GM12878 (cell line): ENCODE measurements at regions not wholly inside any gene's neighbourhood (a gene's known extent, or its start where the extent isn't known, plus 50 kb on each side); places are given as distances from the start of the nearest gene placed in this dataset.

Source experiments
- ATAC-seq: fragments of 200-7000 bp; cut with Tn5 transposase; 3 replicates; pipeline ENCODE4 v1.9.1; 2020; ENCODE audit warnings: mild to moderate bottlenecking, moderate library complexity
- BruUV-seq: library from RNA; stranded (reverse); fragments of 400-500 nt; replicated peaks from 2 replicates; lab custom pipeline; 2021; lab: Mats Ljungman, UMichigan
- CTCF ChIA-PET: fragments of 300-600 bp; sonication (Branson Sonifier 250); formaldehyde crosslinking; extraction: SDS; loops from one replicate; lab custom pipeline; 2021; ENCODE audit warnings: inconsistent platforms; lab: Yijun Ruan, JAX
- POLR2A ChIA-PET: fragments of 350-600 bp; formaldehyde crosslinking; extraction: SDS; loops from one replicate; lab custom pipeline; 2021; ENCODE audit warnings: inconsistent platforms; lab: Charles Lee
- RAD21 ChIA-PET: fragments of 300-600 bp; sonication (Branson Sonifier 250); formaldehyde crosslinking; loops from one replicate; lab custom pipeline; 2023; ENCODE audit warnings: antibody characterized with exemption; ENCODE audit not compliant: unreplicated experiment; lab: Charles Lee
- SMC1A ChIA-PET: fragments of 300-600 bp; sonication (Branson Sonifier 250); formaldehyde crosslinking; loops from one replicate; lab custom pipeline; 2023; ENCODE audit not compliant: unreplicated experiment, uncharacterized antibody; lab: Charles Lee
- DNase-seq: peaks from one replicate; pipeline ENCODE4 v3.0.0-alpha.2; 2011; ENCODE audit warnings: low read depth, low spot score
- FAIRE-seq: peaks from 3 replicates; lab custom pipeline; 2011; peaks lifted over from hg19 to GRCh38; lab: Jason Lieb, UNC
- H2AFZ ChIP-seq: 2 replicates; pipeline ENCODE4 v1.6.0; 2011; ENCODE audit warnings: low read depth, low read length, control low read depth; ENCODE audit not compliant: control insufficient read depth
- H3K27ac ChIP-seq: 2 replicates; pipeline ENCODE4 v1.5.1; 2011; ENCODE audit warnings: control low read depth; ENCODE audit not compliant: control insufficient read depth, insufficient read depth
- H3K27me3 ChIP-seq, 2 experiments: replicated peaks in 1 of 2; 2 replicates each; pipeline versions ENCODE4 v1.6.0 to v1.6.1; 2011; ENCODE audit warnings: low read length in 1 of 2; ENCODE audit not compliant: control insufficient read depth in 2 of 2, insufficient read depth in 2 of 2
- H3K36me3 ChIP-seq, 2 experiments: 2 replicates each; pipeline ENCODE4 v1.5.1; 2011; ENCODE audit warnings: low read length in 1 of 2; ENCODE audit not compliant: control insufficient read depth in 2 of 2, insufficient read depth in 2 of 2
- H3K4me1 ChIP-seq: 2 replicates; pipeline ENCODE4 v1.6.1; 2011; ENCODE audit warnings: mild to moderate bottlenecking, low read length, moderate library complexity, mixed read lengths; ENCODE audit not compliant: control insufficient read depth, insufficient read depth
- H3K4me2 ChIP-seq: 2 replicates; pipeline ENCODE4 v1.6.0; 2011; ENCODE audit warnings: control low read depth; ENCODE audit not compliant: control insufficient read depth, insufficient read depth
- H3K4me3 ChIP-seq: fragments of 200-600 bp; sonication (generic); 2 replicates; pipeline ENCODE4 v1.5.1; 2016
- H3K79me2 ChIP-seq: 2 replicates; pipeline ENCODE4 v1.6.0; 2011; ENCODE audit warnings: low read length; ENCODE audit not compliant: control insufficient read depth, insufficient read depth
- H3K9ac ChIP-seq: 2 replicates; pipeline ENCODE4 v1.8.0; 2011; ENCODE audit warnings: low read length, control low read depth, mixed read lengths; ENCODE audit not compliant: control insufficient read depth, insufficient read depth
- H3K9me3 ChIP-seq: replicated peaks from 3 replicates; pipeline ENCODE4 v1.5.1; 2011; ENCODE audit warnings: mild to moderate bottlenecking, low read length; ENCODE audit not compliant: control insufficient read depth, insufficient read depth
- H4K20me1 ChIP-seq: 2 replicates; pipeline ENCODE4 v1.6.0; 2011; ENCODE audit not compliant: control insufficient read depth, insufficient read depth
- GATAD2B ChIP-seq: fragments of 450-650 bp; conservative IDR thresholded peaks from 2 replicates; pipeline ENCODE4 v1.6.1; 2017; ENCODE audit warnings: low read depth, mild to moderate bottlenecking, moderate library complexity
- JUNB ChIP-seq: IDR thresholded peaks from 2 replicates; pipeline ENCODE4 v1.6.1; 2016; ENCODE audit warnings: antibody characterized with exemption, mild to moderate bottlenecking
- MEF2A ChIP-seq: IDR thresholded peaks from 2 replicates; pipeline ENCODE4 v1.6.1; 2011; ENCODE audit warnings: low read depth, mild to moderate bottlenecking, low read length, moderate library complexity; ENCODE audit not compliant: insufficient read depth
- MTA2 ChIP-seq: fragments of 450-650 bp; IDR thresholded peaks from 2 replicates; pipeline ENCODE4 v1.6.1; 2016; ENCODE audit warnings: low read depth, mild to moderate bottlenecking, moderate library complexity
- NFIC ChIP-seq: IDR thresholded peaks from 2 replicates; pipeline ENCODE4 v1.6.1; 2012; ENCODE audit warnings: low read depth, mild to moderate bottlenecking, inconsistent platforms, low read length, moderate library complexity
- NFYB ChIP-seq: IDR thresholded peaks from 2 replicates; pipeline ENCODE4 v1.6.1; 2011; ENCODE audit warnings: low read depth, mild to moderate bottlenecking, low read length, improper control_type of control experiment, moderate library complexity; ENCODE audit not compliant: insufficient read depth
- RCOR1 ChIP-seq: conservative IDR thresholded peaks from 2 replicates; pipeline ENCODE4 v1.6.1; 2012; ENCODE audit warnings: low read depth, low read length, improper control_type of control experiment
- SIN3A ChIP-seq: IDR thresholded peaks from 2 replicates; pipeline ENCODE4 v1.6.1; 2012; ENCODE audit warnings: low read depth, low read length, improper control_type of control experiment
- SREBF1 ChIP-seq: IDR thresholded peaks from 2 replicates; pipeline ENCODE4 v1.6.1; 2012; ENCODE audit warnings: mild to moderate bottlenecking, low read length
- SUPT20H ChIP-seq: IDR thresholded peaks from 2 replicates; pipeline ENCODE4 v1.6.1; 2011; ENCODE audit warnings: low read depth, mild to moderate bottlenecking, low read length, moderate library complexity, borderline replicate concordance; ENCODE audit not compliant: control insufficient read depth
- TARDBP ChIP-seq: IDR thresholded peaks from 2 replicates; pipeline ENCODE4 v1.6.1; 2016; ENCODE audit warnings: borderline replicate concordance
- TCF3 ChIP-seq: IDR thresholded peaks from 2 replicates; pipeline ENCODE4 v1.6.1; 2012; ENCODE audit warnings: low read depth, mild to moderate bottlenecking, low read length, borderline replicate concordance; ENCODE audit not compliant: insufficient read depth
- ZNF274 ChIP-seq: IDR thresholded peaks from one replicate; pipeline ENCODE4 v1.8.0; 2011; ENCODE audit not compliant: insufficient read length, insufficient read depth
- whole genome bisulfite sequencing: methylation state at CpG from one replicate; pipeline ENCODE4 v1.1.6; 2016; ENCODE audit warnings: low lambda C conversion rate; ENCODE audit not compliant: insufficient replicate concordance, insufficient coverage; ENCODE audit errors: missing lambda C conversion rate; 5-methylcytosine and 5-hydroxymethylcytosine counted together
- in situ Hi-C: fragments of 300-500 bp; cut with MboI; formaldehyde crosslinking; loops from 9 replicates; pipeline ENCODE4 v1.14.3; 2018; ENCODE audit warnings: mixed read lengths
- intact Hi-C: fragments of 100-400 bp; cut with micrococcal nuclease; formaldehyde crosslinking; loops from one replicate; pipeline ENCODE4 v1.14.2; 2022; ENCODE audit not compliant: unreplicated experiment
- TF ChIP-seq, protein P1 (sequence below): fragments of 450-650 bp; IDR thresholded peaks from 2 replicates; pipeline ENCODE4 v1.6.1; 2017; ENCODE audit warnings: borderline replicate concordance
- TF ChIP-seq, protein P2 (sequence below): IDR thresholded peaks from 2 replicates; pipeline ENCODE4 v1.6.1; 2012; ENCODE audit warnings: improper control_type of control experiment, low read depth, low read length; ENCODE audit not compliant: insufficient replicate concordance

- Histone ChIP-seq H3K36me3 (no peaks in the 10 kb centered on the region), H3K9me3 (no peaks in the 10 kb centered on the region; the same call in 2 of the 3 replicates), H3K9ac (no peak overlapping the region), H3K27ac (no peak overlapping the region), H2AFZ (no peak overlapping the region), H3K79me2 (no peaks in the 10 kb centered on the region; the same call in 1 of the 2 replicates), H3K4me2 (no peak overlapping the region), H4K20me1 (no peaks in the 10 kb centered on the region)
- ATAC-seq (no peak), DNase-seq (no peak), FAIRE-seq (no peak)
- CTCF ChIA-PET: interaction anchor here (0.6 to 1.8 kb wide), 2 partner anchors 13 to 79 kb away, joined by 3 to 5 read pairs; no protein-coding TSS in a partner anchor
- BruUV-seq: no TSS peak
- in situ Hi-C loops: no loop called here
- no peak for TF ChIP-seq SIN3A
- no peak for TF ChIP-seq GATAD2B
- no peak for TF ChIP-seq NFIC
- TF ChIP-seq, protein P1, sequence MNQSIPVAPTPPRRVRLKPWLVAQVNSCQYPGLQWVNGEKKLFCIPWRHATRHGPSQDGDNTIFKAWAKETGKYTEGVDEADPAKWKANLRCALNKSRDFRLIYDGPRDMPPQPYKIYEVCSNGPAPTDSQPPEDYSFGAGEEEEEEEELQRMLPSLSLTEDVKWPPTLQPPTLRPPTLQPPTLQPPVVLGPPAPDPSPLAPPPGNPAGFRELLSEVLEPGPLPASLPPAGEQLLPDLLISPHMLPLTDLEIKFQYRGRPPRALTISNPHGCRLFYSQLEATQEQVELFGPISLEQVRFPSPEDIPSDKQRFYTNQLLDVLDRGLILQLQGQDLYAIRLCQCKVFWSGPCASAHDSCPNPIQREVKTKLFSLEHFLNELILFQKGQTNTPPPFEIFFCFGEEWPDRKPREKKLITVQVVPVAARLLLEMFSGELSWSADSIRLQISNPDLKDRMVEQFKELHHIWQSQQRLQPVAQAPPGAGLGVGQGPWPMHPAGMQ: no peak
- TF ChIP-seq SREBF1: no peak
- no peak for TF ChIP-seq MTA2
- TF ChIP-seq TCF3: no peak
- no peak for TF ChIP-seq JUNB
- no peak for TF ChIP-seq SUPT20H
- TF ChIP-seq TARDBP: no peak
- no peak for TF ChIP-seq MEF2A
- TF ChIP-seq, protein P2, sequence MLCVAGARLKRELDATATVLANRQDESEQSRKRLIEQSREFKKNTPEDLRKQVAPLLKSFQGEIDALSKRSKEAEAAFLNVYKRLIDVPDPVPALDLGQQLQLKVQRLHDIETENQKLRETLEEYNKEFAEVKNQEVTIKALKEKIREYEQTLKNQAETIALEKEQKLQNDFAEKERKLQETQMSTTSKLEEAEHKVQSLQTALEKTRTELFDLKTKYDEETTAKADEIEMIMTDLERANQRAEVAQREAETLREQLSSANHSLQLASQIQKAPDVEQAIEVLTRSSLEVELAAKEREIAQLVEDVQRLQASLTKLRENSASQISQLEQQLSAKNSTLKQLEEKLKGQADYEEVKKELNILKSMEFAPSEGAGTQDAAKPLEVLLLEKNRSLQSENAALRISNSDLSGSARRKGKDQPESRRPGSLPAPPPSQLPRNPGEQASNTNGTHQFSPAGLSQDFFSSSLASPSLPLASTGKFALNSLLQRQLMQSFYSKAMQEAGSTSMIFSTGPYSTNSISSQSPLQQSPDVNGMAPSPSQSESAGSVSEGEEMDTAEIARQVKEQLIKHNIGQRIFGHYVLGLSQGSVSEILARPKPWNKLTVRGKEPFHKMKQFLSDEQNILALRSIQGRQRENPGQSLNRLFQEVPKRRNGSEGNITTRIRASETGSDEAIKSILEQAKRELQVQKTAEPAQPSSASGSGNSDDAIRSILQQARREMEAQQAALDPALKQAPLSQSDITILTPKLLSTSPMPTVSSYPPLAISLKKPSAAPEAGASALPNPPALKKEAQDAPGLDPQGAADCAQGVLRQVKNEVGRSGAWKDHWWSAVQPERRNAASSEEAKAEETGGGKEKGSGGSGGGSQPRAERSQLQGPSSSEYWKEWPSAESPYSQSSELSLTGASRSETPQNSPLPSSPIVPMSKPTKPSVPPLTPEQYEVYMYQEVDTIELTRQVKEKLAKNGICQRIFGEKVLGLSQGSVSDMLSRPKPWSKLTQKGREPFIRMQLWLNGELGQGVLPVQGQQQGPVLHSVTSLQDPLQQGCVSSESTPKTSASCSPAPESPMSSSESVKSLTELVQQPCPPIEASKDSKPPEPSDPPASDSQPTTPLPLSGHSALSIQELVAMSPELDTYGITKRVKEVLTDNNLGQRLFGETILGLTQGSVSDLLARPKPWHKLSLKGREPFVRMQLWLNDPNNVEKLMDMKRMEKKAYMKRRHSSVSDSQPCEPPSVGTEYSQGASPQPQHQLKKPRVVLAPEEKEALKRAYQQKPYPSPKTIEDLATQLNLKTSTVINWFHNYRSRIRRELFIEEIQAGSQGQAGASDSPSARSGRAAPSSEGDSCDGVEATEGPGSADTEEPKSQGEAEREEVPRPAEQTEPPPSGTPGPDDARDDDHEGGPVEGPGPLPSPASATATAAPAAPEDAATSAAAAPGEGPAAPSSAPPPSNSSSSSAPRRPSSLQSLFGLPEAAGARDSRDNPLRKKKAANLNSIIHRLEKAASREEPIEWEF: no peak
- no peak for TF ChIP-seq NFYB
- TF ChIP-seq RCOR1: no peak
- TF ChIP-seq ZNF274: no peak
- TF ChIP-seq, all 136 proteins: peak for 0
- H3K4me3 ChIP-seq: no peak overlapping the region
- ChIA-PET RAD21 (interaction anchor here (1.5 to 2.3 kb wide), 2 partner anchors 12 to 17 kb away, joined by 6 to 8 read pairs; no protein-coding TSS in a partner anchor), POLR2A (no interaction called here), SMC1A (interaction anchor here (0.6 to 6.3 kb wide), 12 partner anchors 9 to 91 kb away, joined by 3 to 68 read pairs (median 4); no protein-coding TSS in a partner anchor)
- peaks cover 47% of the 10 kb centered on the region for H3K4me1 ChIP-seq
- 94% methylated on average over 4 of the region's 4 CpGs for WGBS
- intact Hi-C loops: no loop called here
- no peaks in the 10 kb centered on the region for H3K27me3 ChIP-seq
Observed at GRCh38 chr2:144237108-144237507, 282.8 kb downstream of the ZEB2 start.
